Small intestine (tissue), 7 donors: ENCODE measurements at regions not wholly inside any gene's neighbourhood (a gene's known extent, or its start where the extent isn't known, plus 50 kb on each side); places are given as distances from the start of the nearest gene placed in this dataset.

Source experiments
- DNase-seq, 2 donors: peaks; one replicate each; pipeline versions ENCODE4 v3.0.0 to v3.0.0-alpha.2; 2013
- FAIRE-seq: peaks from 2 replicates; lab custom pipeline; 2012; peaks lifted over from hg19 to GRCh38; lab: Jason Lieb, UNC
- H3K27ac ChIP-seq, 3 donors: one replicate each; pipeline ENCODE4 v1.5.1; 2013; ENCODE audit warnings: low read length in 2 of 3, mild to moderate bottlenecking in 2 of 3, control low read depth in 1 of 3, inconsistent platforms in 1 of 3, low read depth in 1 of 3, moderate library complexity in 1 of 3
- H3K27me3 ChIP-seq, 3 donors: one replicate each; pipeline ENCODE4 v1.6.1; 2013; ENCODE audit warnings: low read length in 3 of 3, inconsistent platforms in 1 of 3; ENCODE audit not compliant: control insufficient read depth in 3 of 3, insufficient read depth in 3 of 3
- H3K36me3 ChIP-seq, 3 donors: one replicate each; pipeline ENCODE4 v1.6.1; 2013; ENCODE audit warnings: low read length in 3 of 3, inconsistent platforms in 1 of 3, low read depth in 1 of 3, mild to moderate bottlenecking in 1 of 3, moderate library complexity in 1 of 3; ENCODE audit not compliant: control insufficient read depth in 3 of 3, insufficient read depth in 2 of 3
- H3K4me1 ChIP-seq, 3 donors: one replicate each; pipeline ENCODE4 v1.6.1; 2013; ENCODE audit warnings: low read length in 2 of 3, inconsistent platforms in 1 of 3, low read depth in 1 of 3, mild to moderate bottlenecking in 1 of 3, moderate library complexity in 1 of 3; ENCODE audit not compliant: control insufficient read depth in 3 of 3, insufficient read depth in 2 of 3
- H3K4me3 ChIP-seq, 3 donors: one replicate each; pipeline ENCODE4 v1.5.1; 2013; ENCODE audit warnings: low read length in 3 of 3, control low read depth in 1 of 3, inconsistent platforms in 1 of 3, low read depth in 1 of 3, mild to moderate bottlenecking in 1 of 3, moderate library complexity in 1 of 3
- H3K9me3 ChIP-seq, 2 donors: one replicate each; pipeline ENCODE4 v1.6.1; 2013; ENCODE audit warnings: low read depth in 1 of 2, low read length in 1 of 2; ENCODE audit not compliant: control insufficient read depth in 2 of 2, insufficient read depth in 1 of 2
- WGBS, 3 donors: extraction: QIAGEN DNeasy Blood & Tissue Kit; methylation state at CpG; one replicate each; pipeline ENCODE4 v1.1.7; 2013; 5-methylcytosine and 5-hydroxymethylcytosine counted together
- donor health status: healthy with polysubstance abuse.
- donor health status: control.
- donor health status: control.
- donor health status: Bipolar disorder and iron deficiency.
- donor health status: healthy.

- H3K36me3 ChIP-seq = no peaks in the 10 kb centered on the region
- WGBS, 3 donors = 20 to 30% (median 24%) methylated on average over 5 of the region's 5 CpGs
- DNase-seq = peak; percentile 37 to 62
- H3K27me3 ChIP-seq = peaks cover 0 to 3% (median 2%) of the 10 kb centered on the region in 3 donors
- no peaks in the 10 kb centered on the region for H3K4me1 ChIP-seq
- H3K9me3 ChIP-seq = no peaks in the 10 kb centered on the region
- no peak overlapping the region for H3K27ac ChIP-seq
- FAIRE-seq = no peak
- H3K4me3 ChIP-seq = no peak overlapping the region
Measured at GRCh38 chr13:53151336-53152056, 122.9 kb downstream of the OLFM4 start.

- DNase-seq = no peak
- no peaks in the 10 kb centered on the region for H3K9me3 ChIP-seq
- no peaks in the 10 kb centered on the region for H3K4me1 ChIP-seq
- no peak for FAIRE-seq
- H3K27ac ChIP-seq = no peak overlapping the region
- peaks cover 0 to 3% (median 2%) of the 10 kb centered on the region in 3 donors for H3K27me3 ChIP-seq
- WGBS, 3 donors = 15 to 35% (median 29%) methylated on average over 4 of the region's 4 CpGs
- no peak overlapping the region for H3K4me3 ChIP-seq
- no peaks in the 10 kb centered on the region for H3K36me3 ChIP-seq
Measured at GRCh38 chr13:53152057-53152421, 123.4 kb downstream of the OLFM4 start.

- DNase-seq = no peak
- WGBS, 3 donors = 71 to 94% (median 81%) methylated on average over 1 of the region's 1 CpG
- Histone ChIP-seq H3K4me1 (no peaks in the 10 kb centered on the region), H3K4me3 (no peak overlapping the region), H3K36me3 (no peaks in the 10 kb centered on the region), H3K9me3 (no peaks in the 10 kb centered on the region), H3K27ac (no peak overlapping the region), H3K27me3 (peaks cover 0 to 2% (median 0%) of the 10 kb centered on the region in 3 donors)
- no peak for FAIRE-seq
Measured at GRCh38 chr13:53158201-53158600, 129.6 kb downstream of the OLFM4 start.

- H3K27me3 ChIP-seq = no peaks in the 10 kb centered on the region
- H3K36me3 ChIP-seq = no peaks in the 10 kb centered on the region
- H3K4me1 ChIP-seq = no peaks in the 10 kb centered on the region
- DNase-seq (no peak), FAIRE-seq (no peak)
- no peaks in the 10 kb centered on the region for H3K9me3 ChIP-seq
- H3K27ac ChIP-seq = no peak overlapping the region
- H3K4me3 ChIP-seq = no peak overlapping the region
- 88 to 100% (median 91%) methylated on average over 1 of the region's 1 CpG for WGBS, 3 donors
Measured at GRCh38 chr13:53159431-53159830, 130.8 kb downstream of the OLFM4 start.

DNA sequence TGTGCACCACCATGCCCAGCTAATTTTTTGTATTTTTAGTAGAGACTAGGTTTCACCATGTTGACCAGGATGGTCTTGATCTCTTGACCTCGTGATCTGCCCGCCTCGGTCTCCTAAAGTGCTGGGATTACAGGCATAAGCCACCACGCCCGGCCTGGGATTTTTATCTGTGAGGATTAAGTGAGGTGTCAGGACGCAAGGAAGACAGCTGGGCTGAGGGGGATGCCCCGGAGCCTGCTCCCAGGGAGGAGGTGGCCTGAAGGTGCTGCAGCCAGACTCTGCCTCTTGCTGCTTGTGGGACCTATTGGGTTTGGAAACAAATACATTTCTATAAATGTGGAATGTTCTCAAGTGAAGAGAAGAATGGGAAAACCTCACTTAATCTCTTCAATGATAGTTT is 131.6 kb downstream of the OLFM4 start:
- no peaks in the 10 kb centered on the region for H3K9me3 ChIP-seq
- 71 to 82% (median 74%) methylated on average over 7 of the region's 7 CpGs for WGBS, 3 donors
- no peaks in the 10 kb centered on the region for H3K27me3 ChIP-seq
- no peaks in the 10 kb centered on the region for H3K4me1 ChIP-seq
- DNase-seq (no peak), FAIRE-seq (no peak)
- H3K36me3 ChIP-seq = no peaks in the 10 kb centered on the region
- no peak overlapping the region for H3K27ac ChIP-seq
- no peak overlapping the region for H3K4me3 ChIP-seq

DNA sequence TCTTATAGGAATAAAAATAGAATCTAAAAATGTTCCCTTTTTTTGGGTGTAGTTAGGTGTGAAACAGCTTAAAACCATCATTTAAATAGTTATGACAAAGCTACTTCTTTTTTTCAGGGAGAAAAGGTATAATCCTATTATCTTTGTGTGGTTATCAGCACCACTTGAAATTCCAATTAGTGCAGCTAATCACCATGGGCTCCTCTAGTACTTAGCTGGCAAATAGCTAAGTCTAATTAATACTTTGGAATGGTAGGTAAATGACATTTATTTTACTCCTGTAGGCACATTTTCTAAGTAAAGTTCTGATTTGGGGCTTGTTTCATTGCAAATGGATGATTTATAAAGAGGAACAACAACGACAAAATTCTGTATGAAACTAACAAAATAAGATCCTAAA is 132.6 kb downstream of the OLFM4 start:
- H3K4me1 ChIP-seq = no peaks in the 10 kb centered on the region
- H3K9me3 ChIP-seq = no peaks in the 10 kb centered on the region
- no peaks in the 10 kb centered on the region for H3K36me3 ChIP-seq
- DNase-seq (no peak), FAIRE-seq (no peak)
- H3K4me3 ChIP-seq = no peak overlapping the region
- WGBS, 3 donors = 44 to 66% (median 45%) methylated on average over 1 of the region's 1 CpG
- no peaks in the 10 kb centered on the region for H3K27me3 ChIP-seq
- no peak overlapping the region for H3K27ac ChIP-seq

DNA sequence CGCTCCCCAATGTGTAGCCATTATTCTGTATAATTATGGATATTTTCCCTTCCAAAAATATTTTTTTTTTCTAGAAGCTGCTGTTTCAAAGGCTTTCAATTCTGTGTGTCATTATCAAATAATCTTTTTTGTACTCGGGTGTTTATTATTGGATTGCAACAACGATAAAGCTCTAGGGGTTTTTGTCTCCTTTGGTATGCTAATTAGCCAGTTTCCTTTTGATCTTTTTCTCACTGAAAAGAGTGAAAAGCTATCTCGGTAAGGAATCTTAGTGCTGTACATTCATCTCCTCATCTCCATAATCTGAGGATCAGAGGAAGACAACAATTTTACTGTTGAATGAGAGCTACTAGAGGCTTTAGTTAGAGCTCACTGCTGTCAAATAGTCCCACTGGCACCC is 136.6 kb downstream of the OLFM4 start:
- Histone ChIP-seq H3K4me1 (no peaks in the 10 kb centered on the region), H3K27me3 (no peaks in the 10 kb centered on the region), H3K9me3 (no peaks in the 10 kb centered on the region), H3K27ac (no peak overlapping the region), H3K36me3 (no peaks in the 10 kb centered on the region), H3K4me3 (no peak overlapping the region)
- DNase-seq = no peak
- 31 to 34% (median 33%) methylated on average over 4 of the region's 4 CpGs for WGBS, 3 donors
- no peak for FAIRE-seq

DNA sequence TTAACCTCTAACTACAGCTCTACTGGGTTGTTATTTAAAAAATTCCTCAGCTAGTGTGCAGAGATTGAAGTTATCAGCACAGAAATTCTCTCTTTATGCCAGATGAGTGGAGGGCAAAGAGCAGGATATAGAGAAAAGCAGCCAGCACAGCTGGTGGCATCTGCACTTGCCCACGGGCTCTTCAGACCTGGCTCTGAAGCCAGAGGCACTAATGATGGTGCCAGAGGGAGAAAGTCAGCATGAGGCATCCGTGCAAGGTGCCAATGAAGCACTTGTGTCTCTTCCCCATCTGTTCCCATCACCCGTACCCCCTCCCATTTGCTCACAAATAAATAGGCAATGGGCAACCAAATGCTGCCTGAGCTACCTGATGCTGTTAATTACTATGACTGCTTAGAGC is 138.9 kb downstream of the OLFM4 start:
- Histone ChIP-seq H3K27ac (no peak overlapping the region), H3K36me3 (no peaks in the 10 kb centered on the region), H3K9me3 (no peaks in the 10 kb centered on the region), H3K4me1 (no peaks in the 10 kb centered on the region), H3K27me3 (no peaks in the 10 kb centered on the region), H3K4me3 (no peak overlapping the region)
- WGBS, 3 donors = 34 to 49% (median 44%) methylated on average over 3 of the region's 3 CpGs
- DNase-seq = no peak
- no peak for FAIRE-seq

DNA sequence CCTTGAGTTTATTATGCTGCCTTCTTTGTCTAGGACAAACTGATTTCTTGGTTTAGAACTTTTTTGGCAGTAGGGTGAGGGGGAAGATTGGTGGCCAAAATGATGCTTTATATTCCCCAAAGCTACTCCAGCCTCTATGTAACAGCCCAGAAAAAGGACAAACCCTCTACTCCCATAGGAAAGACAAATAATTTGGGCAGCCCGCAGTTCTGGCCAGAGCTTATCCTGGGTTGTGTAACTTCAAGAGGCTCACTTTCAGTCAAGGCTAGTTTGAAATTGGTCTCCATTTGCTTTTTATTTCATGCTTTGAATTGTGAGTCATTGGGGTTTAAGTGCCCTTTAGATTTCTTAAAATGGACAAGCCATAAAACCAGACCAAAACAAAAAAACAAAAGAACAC is 142.3 kb downstream of the OLFM4 start:
- FAIRE-seq (no peak), DNase-seq (no peak)
- no peaks in the 10 kb centered on the region for H3K4me1 ChIP-seq
- H3K9me3 ChIP-seq = peaks cover 0 to 2% of the 10 kb centered on the region in 2 donors
- 66 to 74% (median 68%) methylated on average over 1 of the region's 1 CpG for WGBS, 3 donors
- no peaks in the 10 kb centered on the region for H3K27me3 ChIP-seq
- no peaks in the 10 kb centered on the region for H3K36me3 ChIP-seq
- no peak overlapping the region for H3K27ac ChIP-seq
- H3K4me3 ChIP-seq = no peak overlapping the region
